HG02759 (cell line): ENCODE measurements at regions not wholly inside any gene's neighbourhood (a gene's known extent, or its start where the extent isn't known, plus 50 kb on each side); places are given as distances from the start of the nearest gene placed in this dataset.

ENCODE experiments used
- ATAC-seq: cut with Tn5 transposase; IDR thresholded peaks from one replicate; pipeline ENCODE4 v1.9.1; 2021; ENCODE audit warnings: mild to moderate bottlenecking, moderate library complexity; ENCODE audit not compliant: unreplicated experiment

GRCh38 chr2:62305421-62306176, 109.7 kb downstream of the B3GNT2 start:
- ATAC-seq, result no peak

- ATAC-seq, result no peak
Measured at GRCh38 chr2:62304429-62305417, 108.8 kb downstream of the B3GNT2 start.

- no peak for ATAC-seq
Measured at GRCh38 chr2:62303788-62304187, 107.9 kb downstream of the B3GNT2 start.

GRCh38 chr2:62302631-62303435, 106.9 kb downstream of the B3GNT2 start:
- no peak for ATAC-seq

GRCh38 chr2:62300925-62301324, 105.0 kb downstream of the B3GNT2 start:
- no peak for ATAC-seq

GRCh38 chr2:62297624-62298010, 101.7 kb downstream of the B3GNT2 start:
- no peak for ATAC-seq

- no peak for ATAC-seq
Measured at GRCh38 chr2:62296832-62297623, 101.1 kb downstream of the B3GNT2 start.

- no peak for ATAC-seq
Measured at GRCh38 chr2:62296034-62296831, 100.3 kb downstream of the B3GNT2 start.

- ATAC-seq, result peak; percentile 82
Measured at GRCh38 chr2:62293490-62294271, 97.8 kb downstream of the B3GNT2 start.

- no peak for ATAC-seq
Measured at GRCh38 chr2:62293151-62293489, 97.2 kb downstream of the B3GNT2 start.

GRCh38 chr2:62292190-62292589, 96.3 kb downstream of the B3GNT2 start:
- no peak for ATAC-seq

- no peak for ATAC-seq
Measured at GRCh38 chr2:62291517-62292137, 95.7 kb downstream of the B3GNT2 start.

GRCh38 chr2:62291052-62291451, 95.1 kb downstream of the B3GNT2 start:
- no peak for ATAC-seq

- peak; percentile 83 for ATAC-seq
Measured at GRCh38 chr2:62287899-62288880, 92.3 kb downstream of the B3GNT2 start.

GRCh38 chr2:62287282-62287681, 91.4 kb downstream of the B3GNT2 start:
- no peak for ATAC-seq

- ATAC-seq, result no peak
Measured at GRCh38 chr2:62286089-62286785, 90.3 kb downstream of the B3GNT2 start.

GRCh38 chr2:62284980-62285379, 89.1 kb downstream of the B3GNT2 start:
- no peak for ATAC-seq
